Gastroesophageal sphincter (tissue), 3 donors: ENCODE measurements at regions not wholly inside any gene's neighbourhood (a gene's known extent, or its start where the extent isn't known, plus 50 kb on each side); places are given as distances from the start of the nearest gene placed in this dataset.

Experiments used
- CTCF ChIP-seq, 4 experiments: fragments of 200-600 bp in 2 of 4; fragments of 450-650 bp in 2 of 4; sonication (generic) in 1 of 4; IDR thresholded peaks; one replicate each; pipeline ENCODE4 v1.5.1; 2017 to 2019; ENCODE audit warnings: antibody characterized with exemption in 4 of 4, mild to moderate bottlenecking in 2 of 4, moderate library complexity in 2 of 4
- EP300 ChIP-seq: sonication (generic); formaldehyde crosslinking; IDR thresholded peaks from one replicate; pipeline ENCODE4 v1.6.1; 2017; ENCODE audit warnings: antibody characterized with exemption, mild to moderate bottlenecking
- POLR2A ChIP-seq, 2 donors: fragments of 450-650 bp; IDR thresholded peaks; one replicate each; pipeline ENCODE4 v1.6.1; 2017; ENCODE audit warnings: antibody characterized with exemption in 2 of 2, mild to moderate bottlenecking in 2 of 2, moderate library complexity in 1 of 2
- POLR2AphosphoS5 ChIP-seq: sonication (generic); formaldehyde crosslinking; IDR thresholded peaks from one replicate; pipeline ENCODE4 v1.6.1; 2017; ENCODE audit warnings: antibody characterized with exemption

DNA sequence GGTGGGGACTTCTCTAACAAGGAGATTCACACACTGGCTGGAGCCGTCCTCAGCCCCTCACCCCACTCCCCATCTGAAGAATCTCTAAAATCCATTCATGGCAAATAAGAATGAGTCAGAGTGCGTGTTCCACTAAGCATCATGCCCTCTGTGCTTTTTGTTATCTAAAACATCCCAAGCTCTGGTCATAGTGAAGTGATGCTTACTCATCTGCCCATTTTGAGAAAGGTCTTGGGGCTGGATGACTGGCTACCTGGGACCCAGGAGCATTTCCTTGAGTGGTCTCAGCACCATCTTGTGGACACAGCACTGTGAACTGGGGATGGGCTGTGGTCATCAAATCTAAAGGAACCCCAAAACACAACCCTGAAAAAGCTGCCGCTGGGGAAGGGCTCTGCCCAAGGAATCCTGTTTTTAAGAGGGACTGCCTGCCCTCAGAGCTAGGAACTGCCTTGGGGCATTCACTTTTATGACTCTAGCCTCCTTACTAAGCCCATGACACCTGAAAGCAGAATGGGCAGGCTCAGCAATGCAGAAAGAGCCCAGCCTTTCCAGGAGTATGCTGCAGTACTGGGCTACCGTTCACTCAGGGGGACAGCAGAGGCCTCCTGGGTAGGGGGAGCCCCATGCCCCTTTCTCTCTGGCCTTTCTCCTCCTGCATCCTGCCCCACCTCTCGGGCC lies 53.5 kb downstream of the ZBTB38 start:
- TF ChIP-seq CTCF (IDR thresholded peaks at IDR 0.05) (no peak), POLR2A (IDR thresholded peaks at IDR 0.05) (no peak), POLR2AphosphoS5 (no peak), EP300 (no peak)
